ENCODE measurements at regions not wholly inside any gene's neighbourhood (a gene's known extent, or its start where the extent isn't known, plus 50 kb on each side); places are given as distances from the start of the nearest gene placed in this dataset.
"Not testable (repeated sequence)": the region's sequence is repeated elsewhere in the genome, so short reads cannot be mapped to it uniquely, and the experiment has no call there.

DNA sequence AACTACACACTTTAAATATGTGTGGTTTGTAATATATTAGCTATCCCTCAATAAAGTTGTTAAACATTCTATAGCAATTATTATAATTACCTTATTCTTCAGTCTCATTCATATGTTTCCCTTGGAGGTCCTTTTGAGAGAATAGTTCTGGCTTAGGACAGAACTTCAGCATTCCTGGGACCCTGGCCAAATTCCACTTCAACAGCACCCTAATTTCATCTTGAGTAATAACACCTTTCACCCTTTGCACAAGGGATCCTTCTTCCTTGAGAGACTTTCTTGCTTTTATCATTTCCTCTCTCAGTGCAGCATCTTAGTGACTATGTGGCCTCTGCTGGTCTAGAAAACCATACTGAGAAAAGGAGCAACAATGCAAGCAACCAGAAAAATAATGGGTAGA lies 255.9 kb downstream of the C11orf87 start:
- DNase-seq (ENCODE audit: low read depth in 2 of 2): no peak

DNA sequence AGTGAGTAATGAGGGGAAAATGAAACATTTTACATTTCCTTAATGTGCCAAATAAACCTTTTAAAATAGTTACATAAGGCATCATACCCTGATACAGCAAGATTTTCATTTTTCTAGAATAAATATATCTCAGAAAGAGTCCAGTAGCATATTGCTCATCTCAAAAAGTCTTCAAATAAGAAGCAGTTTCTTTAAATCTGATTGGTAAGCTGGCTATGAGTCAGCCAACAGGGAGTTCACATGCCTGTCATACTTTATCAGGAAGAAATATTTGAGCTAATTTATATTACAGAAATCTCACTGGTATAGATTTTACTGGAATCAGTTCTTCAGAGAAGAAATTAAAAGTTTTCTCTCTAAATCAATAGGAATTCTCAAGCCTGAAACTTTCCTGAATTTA lies 258.1 kb downstream of the C11orf87 start:
- DNase-seq (ENCODE audit: low read depth in 2 of 2): no peak

DNA sequence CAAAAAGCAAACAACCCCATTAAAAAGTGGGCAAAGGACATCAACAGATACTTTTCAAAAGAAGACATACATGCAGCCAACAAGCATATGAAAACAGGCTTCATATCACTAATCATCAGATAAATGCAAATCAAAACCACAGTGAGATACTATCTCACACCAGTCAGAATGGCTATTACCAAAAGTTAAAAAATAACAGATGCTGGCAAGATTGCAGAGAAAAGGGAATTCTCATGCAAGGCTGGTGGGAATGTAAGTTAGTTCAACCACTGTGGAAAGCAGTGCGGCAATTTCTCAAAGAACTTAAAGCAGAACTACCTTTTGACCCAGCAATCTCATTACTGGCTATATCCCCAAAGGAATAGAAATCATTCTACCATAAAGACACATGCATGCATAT lies 260.8 kb downstream of the C11orf87 start:
- DNase-seq (ENCODE audit: low read depth in 2 of 2): not testable (repeated sequence)

DNA sequence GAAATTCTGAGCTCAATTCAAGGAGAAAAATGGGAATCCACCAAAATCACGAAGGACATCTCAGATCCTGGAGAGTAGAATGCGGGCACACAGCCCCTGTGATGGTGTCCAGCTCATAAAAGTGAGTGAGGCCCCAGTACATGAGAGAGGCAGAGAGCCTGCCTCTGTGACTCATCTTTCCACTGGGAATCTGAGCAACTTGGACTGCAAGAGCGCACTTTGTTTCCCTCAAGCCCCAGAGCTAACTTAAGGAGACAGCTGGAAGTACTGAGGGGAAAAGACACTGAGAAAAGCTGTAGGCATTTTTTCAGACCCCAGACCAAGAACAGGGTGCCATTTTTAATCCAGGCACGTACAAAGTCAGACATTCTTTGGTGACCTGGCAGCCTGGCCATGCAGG lies 273.7 kb downstream of the C11orf87 start:
- no peak for DNase-seq (ENCODE audit: low read depth in 2 of 2)

DNA sequence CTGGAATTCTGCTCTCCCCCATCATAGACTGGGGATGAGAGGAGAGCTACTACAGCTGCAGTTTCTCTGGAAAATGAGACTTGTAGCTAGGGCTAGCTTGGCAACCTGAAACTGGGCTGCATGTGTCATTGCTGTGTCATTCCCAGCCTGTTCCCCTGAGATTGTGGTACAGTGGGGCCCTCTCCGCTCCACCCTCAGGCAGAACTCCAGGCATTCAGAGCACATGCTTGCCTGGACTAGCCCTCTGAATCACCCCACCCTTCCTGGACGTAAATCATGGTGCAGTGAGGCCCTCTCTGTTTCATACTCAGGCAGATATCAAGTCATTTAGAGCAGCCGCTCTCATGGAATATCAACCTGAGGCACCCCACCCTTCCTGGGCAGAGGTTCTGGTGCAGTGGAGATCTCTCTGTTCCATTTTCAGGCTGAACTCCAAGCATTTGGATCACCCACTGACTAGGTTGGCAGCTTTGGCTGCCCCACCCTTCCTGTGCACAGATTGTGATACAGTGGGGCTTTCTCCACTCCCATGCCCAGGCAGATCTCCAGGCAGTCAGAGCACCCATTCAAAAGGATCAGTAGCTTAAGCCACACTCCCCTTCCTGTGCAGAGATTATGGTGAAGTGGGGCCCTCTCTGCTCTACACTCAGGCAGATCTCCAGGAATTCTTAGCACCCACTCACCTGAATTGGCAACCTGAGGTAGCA lies 274.4 kb downstream of the C11orf87 start:
- DNase-seq (ENCODE audit: low read depth in 2 of 2): no peak

DNA sequence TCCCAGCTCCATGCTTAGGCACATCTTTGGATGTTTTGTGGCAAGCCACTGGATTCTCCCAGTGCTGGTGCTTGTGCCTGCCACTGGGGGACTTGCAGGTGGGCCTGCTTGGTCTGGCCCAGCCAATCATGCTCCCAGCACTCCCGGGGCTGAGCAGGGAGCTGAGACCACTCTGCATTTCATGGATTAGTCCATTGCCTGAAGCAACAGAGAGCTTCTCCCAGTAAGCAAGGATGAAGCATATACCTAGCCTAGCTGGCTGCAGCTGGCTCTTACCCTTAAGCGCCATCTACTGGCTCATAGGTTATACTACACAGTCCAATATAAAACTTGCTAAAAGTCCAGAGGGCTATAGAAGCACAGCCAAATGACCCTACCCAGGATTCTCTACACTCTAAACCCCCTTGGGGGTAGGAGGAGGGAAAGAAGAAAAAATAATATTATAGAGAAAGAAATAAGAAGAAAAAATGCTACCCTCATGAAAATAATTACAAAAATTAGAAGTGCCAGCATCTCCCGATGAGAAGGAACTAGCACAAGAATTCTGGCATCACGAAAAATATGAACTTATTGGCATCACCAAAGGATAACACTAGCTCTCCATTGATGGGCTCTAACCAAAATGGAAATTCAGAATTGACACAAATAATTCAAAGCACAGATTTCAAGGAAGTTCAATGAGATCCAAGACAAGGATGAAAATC lies 275.3 kb downstream of the C11orf87 start:
- no peak for DNase-seq (ENCODE audit: low read depth in 2 of 2)

DNA sequence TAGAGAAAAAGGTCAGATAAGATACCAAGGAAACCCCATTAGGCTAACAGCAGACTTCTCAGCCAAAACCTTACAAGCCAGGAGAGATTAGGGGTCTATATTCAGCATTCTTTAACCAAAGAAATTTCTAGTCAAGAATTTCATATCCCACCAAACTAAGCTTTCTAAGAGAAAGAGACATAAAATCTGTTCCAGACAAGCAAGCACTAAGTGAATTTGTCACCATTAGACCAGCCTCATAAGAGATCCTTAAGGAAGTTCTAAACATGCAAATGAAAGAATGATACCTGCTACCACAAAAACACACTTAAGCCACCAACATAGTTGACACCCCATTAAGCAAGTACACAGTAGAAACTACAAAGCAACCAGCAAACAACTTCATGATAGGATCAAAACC lies 276.2 kb downstream of the C11orf87 start:
- no peak for DNase-seq (ENCODE audit: low read depth in 2 of 2)

DNA sequence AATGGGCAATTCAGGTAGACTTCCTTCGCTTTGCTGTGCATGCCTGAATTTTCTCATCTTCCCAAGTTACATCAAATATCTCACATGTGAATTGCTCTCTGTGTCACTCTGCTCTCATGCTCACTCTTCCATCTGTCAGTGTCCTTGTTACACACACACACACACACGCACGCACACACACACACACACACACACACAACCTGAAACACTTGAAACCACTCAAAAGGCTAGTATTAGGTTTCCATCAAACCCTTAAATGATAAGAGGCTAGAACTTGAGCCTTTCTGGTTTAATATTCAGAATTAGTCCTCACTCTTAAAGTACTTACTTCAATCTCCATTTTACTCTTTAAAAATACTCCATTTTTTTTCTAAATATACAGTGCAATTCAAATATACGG lies 282.4 kb downstream of the C11orf87 start:
- no peak for DNase-seq (ENCODE audit: low read depth in 2 of 2)

DNA sequence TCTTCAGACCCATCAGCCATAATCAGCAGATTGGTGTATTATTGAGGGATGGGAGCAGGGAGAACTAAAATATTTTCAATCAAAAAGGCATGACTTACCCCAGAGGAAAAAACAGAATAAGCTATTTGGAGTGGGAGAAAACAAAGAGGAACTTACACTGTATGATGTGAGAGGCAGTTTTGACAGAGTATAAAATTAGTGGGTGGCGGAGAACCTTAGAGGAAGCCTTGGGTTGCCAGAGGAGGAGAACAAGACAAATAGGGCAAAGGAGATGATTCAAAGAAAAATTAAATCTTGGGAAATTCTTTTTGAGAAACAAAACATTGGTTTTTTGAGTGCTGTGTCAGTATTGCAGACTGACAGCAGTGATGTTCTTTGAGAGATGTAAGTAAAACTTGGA lies 285.0 kb downstream of the C11orf87 start:
- no peak for DNase-seq (ENCODE audit: low read depth in 2 of 2)

DNA sequence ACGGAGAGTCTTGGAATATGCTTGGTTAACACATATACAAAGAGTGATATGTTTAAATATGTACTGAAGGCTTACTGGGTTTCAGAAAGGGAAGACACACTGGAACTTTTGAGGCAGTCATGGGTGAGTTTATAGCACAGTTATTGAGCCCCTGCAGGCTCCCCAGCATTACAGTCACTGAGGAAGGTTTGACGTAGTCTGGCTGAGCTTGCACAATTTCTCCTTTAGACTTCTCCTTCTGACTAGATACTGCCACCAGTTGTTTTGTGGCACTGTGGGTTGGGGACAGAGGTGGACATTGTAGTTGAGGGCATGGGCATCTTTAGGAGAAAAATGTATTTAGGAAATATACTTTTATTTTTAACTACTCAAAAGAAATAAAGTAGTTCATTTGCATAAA lies 285.4 kb downstream of the C11orf87 start:
- DNase-seq (ENCODE audit: low read depth in 2 of 2): no peak

DNA sequence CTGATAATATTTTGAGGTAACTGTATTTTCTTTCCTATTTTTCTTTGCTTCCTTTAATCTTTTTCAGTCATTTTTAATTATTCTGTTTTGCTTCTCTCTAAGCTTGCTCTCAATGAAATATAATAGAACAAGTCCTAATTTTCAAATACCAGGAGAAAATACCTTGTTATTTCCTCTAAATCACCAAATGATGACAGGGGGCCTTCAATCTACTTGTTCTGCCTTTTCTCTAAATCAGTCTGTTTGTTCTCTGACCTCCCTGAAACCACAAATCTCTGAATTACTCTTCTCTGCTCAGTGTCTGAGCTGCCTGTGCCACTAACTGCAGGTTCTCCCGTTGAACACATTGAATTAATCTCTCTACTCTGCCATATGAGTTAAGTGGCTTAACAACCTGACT lies 286.2 kb downstream of the C11orf87 start:
- no peak for DNase-seq (ENCODE audit: low read depth in 2 of 2)

DNA sequence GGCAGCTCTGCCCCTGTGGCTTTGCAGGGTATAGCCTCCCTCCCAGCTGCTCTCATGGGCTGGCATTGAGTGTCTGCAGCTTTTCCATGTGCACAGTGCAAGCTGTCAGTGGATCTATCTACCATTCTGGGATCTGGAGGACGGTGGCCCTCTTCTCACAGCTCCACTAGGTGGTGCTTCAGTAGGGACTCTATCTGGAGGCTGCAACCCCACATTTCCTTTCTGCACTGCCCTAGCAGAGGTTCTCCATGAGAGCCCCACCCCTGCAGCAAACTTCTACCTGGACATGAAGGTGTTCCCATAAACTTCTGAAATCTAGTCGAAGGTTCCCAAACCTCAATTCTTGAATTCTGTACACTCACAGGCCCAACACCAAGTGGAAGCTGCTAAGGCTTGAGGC lies 292.5 kb downstream of the C11orf87 start:
- not testable (repeated sequence) for DNase-seq (ENCODE audit: low read depth in 2 of 2)

DNA sequence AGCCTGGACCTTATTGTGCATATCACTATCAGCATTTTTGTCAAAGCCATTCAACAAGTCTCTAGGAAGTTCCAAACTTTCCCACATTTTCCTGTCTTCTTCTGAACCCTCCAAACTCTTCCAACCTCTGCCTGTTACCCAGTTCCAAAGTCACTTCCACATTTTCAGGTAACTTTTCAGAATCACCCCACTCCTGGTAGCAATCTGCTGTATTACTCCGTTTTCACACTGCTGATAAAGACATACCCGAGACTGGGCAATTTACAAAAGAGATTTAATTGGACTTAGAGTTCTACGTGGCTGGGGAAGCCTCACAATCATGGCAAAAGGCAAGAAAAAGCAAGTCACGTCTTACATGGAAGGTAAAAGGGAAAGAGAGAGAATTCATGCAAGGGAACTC lies 293.4 kb downstream of the C11orf87 start:
- not testable (repeated sequence) for DNase-seq (ENCODE audit: low read depth in 2 of 2)

DNA sequence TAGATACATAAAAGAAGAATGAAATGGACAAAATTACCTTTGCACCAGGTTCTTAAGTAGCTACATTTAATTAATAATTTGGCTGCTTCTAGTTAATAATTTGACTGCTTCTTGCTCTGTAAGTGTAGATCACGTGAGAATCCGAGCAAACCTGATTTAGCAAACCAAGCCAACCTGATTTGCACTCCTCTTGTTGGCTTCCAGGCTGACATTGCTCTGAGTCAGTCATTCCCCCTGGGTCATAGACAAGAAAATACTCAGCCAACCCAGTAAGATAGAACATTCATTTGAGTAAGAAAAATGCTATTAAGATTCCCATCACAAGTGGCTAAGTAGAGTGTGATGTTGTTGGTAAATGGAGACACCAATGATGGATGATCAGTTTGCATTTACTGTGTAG lies 304.1 kb downstream of the C11orf87 start:
- DNase-seq (ENCODE audit: low read depth in 2 of 2): no peak

DNA sequence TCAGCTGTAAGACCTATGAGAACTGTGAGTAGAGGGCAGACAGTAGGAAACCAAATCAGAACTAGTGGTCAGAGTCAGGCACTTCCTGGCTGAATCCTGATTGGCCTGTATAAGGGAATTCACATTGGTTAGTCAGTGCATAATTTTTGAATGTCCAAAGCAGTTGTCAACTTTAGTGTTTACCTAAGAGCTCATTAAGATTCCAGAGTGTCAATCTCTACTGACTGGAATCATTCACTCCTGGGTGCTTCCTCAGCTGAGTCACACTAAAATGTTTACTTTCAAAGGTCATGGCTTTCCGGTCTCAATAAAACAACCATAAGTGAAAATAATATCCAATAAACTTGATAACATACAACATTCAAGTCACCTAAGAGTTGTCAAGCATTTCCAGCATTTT lies 306.1 kb downstream of the C11orf87 start:
- DNase-seq (ENCODE audit: low read depth in 2 of 2): no peak

DNA sequence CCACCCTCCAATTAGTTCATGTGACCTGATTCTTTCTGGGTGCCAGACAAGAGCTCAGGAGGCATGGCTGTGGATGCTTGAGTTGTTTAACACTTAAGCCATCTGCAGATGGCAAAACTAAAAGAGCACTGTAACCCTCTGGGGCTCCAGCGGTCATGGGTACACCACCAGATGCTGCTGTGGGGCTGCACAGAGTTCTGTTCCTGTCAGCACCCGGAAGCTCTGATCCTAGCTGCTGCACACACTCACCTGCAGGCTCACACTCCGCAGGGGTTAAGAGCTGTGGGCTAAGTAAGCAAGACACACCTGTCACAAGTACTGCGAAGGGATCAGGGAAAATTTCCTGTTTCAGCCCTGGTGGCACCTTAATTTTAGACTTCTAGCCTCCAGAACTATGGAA lies 307.8 kb downstream of the C11orf87 start:
- DNase-seq (ENCODE audit: low read depth in 2 of 2): no peak

DNA sequence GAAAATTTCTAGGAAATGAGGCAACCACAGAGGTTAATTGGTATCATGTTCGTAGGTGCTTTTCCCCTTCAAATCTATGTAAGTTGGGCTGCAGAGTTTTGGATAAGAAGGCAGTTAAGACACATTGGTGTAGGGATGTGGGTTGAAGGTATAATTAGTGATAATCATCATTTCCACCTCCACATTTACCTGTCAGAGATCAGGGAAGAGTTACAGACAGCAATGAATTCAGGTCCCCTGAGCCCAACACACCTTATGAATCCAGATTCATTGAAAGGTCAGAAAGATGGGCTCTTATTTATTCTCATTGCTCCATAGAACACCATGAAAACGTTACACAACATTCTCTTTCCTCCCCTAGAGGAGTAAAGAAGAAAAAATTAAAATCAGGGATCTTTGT lies 308.7 kb downstream of the C11orf87 start:
- DNase-seq (ENCODE audit: low read depth in 2 of 2): no peak

DNA sequence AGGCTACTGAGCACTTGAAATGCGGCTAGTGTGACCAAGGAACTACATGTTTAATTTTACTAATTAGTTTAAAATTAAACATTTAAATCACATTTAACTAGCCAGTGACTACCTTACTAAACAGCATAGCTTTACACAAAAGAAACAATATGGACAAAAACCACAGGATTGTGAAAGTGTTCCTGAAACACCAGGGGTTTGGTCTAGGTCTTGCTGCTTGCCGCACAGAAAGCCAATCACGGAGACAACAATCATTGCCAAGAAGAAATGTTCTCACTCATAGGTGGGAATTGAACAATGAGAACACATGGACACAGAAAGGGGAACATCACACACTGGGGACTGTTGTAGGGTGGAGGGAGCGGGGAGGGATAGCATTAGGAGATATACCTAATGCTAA lies 309.5 kb downstream of the C11orf87 start:
- DNase-seq (ENCODE audit: low read depth in 2 of 2): no peak

DNA sequence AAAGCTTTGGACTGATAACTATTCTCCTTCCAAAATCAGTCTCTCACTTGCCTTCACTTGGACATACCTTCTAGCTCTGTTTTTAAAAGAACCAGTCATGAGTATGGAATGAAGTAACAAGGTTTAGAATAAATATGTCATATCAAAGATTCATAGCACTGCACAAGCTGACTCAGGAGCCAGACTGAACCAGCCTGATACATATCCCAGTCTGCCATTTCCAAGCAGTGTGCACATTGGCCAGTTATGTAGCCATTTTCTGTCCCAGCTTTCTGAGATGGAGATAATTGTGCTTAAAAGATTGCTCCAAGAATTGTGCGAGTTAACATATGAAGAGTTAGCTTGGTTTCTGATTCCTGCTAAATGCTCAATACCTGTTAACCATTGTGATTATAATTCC lies 311.3 kb downstream of the C11orf87 start:
- DNase-seq (ENCODE audit: low read depth in 2 of 2): no peak

DNA sequence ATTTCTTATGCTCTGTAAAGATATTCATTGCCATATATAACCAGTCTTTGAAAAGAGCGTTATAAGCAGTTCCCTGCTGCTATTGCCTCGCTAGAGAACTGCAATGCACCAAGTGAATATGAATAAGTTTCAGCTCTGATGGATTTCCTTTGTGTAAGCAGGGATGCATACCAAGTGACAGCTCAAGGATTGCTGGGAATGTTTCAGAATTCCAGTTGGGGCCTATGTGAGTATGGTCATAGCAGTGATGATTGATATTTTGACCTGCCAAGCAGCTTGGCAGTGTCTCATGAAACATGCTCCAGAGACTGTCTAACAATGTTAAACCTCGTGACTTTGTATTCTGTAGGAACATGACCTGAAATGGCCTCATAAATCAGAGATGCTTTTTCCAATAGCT lies 312.6 kb downstream of the C11orf87 start:
- no peak for DNase-seq (ENCODE audit: low read depth in 2 of 2)

DNA sequence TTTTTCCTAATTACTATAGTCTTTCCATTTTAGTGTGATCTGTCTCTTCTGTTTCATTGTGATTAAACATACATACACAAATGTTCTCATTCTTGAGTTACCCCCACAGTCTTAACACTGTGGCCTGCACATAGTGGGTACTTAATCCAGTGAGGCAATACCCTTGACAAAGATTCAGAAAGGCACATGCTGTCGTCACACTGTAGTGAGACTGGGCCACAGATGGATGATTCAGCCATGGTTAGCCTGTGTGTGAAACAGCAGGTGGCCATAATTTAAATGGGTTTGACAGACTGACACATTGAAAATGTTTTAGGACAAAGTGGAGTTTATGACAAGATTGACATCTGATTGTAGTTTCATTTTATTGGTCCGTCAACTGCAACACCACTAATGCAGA lies 313.1 kb downstream of the C11orf87 start:
- no peak for DNase-seq (ENCODE audit: low read depth in 2 of 2)

DNA sequence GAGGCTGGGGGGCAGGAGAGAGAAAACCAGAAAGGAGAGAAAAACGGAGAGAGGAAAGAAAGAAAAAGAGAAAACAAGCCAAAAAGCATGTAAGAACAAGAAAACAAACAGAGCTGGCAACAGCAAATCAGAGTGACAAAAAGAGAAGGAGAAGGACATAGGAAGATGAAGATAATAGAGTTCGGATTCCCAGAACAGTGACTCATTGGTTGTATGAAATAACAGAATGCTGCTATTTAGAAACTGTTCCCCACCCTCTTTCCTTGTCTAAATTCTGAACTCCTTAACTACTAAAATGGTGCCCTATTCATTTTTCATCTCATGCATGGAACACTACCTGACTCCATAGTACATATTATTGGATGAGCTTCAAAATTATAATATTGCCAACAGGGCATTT lies 317.4 kb downstream of the C11orf87 start:
- no peak for DNase-seq (ENCODE audit: low read depth in 2 of 2)

DNA sequence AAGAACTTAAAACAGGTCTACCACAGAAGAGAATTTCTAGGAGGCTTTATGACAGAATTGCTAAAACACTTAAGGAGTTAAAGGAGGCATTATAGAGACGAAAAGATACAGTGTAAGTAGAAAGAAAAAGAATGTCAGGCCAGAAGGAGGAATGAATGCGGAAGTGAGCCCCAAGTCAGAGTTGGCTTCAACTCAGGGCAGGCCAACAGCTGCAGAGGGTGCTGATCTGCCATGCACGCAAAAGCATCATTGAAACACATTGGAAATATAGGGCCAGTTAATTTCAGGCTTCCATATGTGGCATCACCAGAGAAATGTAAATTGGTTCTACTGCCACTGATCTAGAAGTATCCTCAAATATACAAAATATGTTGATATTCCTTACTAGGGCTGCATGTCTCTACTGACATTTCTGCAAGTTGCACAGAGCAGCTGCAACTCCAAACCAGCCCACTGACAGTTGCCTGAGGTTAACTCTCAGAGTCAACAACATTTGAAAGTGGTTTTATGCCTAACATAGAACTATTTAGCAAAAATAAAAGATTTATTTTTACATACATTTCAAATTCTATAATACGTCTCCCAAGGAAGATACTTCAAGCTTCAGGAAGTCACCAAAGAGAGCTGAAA lies 324.1 kb downstream of the C11orf87 start:
- DNase-seq (ENCODE audit: low read depth in 2 of 2): no peak
